Right cardiac atrium (tissue), 5 donors: ENCODE measurements at regions not wholly inside any gene's neighbourhood (a gene's known extent, or its start where the extent isn't known, plus 50 kb on each side); places are given as distances from the start of the nearest gene placed in this dataset.

ENCODE experiments used
- ATAC-seq, 2 donors: fragments of 200-7000 bp; cut with Tn5 transposase; one replicate each; pipeline versions ENCODE4 v1.8.0 to v1.9.1; 2020; ENCODE audit warnings: moderate library complexity in 2 of 2, mild to moderate bottlenecking in 1 of 2
- DNase-seq, 3 donors: peaks; one replicate each; pipeline ENCODE4 v3.0.0-alpha.2; 2020
- H3K27ac ChIP-seq: one replicate; pipeline ENCODE4 v1.5.1; 2013; ENCODE audit warnings: mild to moderate bottlenecking, low read length, control low read depth, moderate library complexity
- H3K27me3 ChIP-seq: one replicate; pipeline ENCODE4 v1.6.1; 2013; ENCODE audit not compliant: control insufficient read depth, insufficient read depth
- H3K4me1 ChIP-seq: one replicate; pipeline ENCODE4 v1.6.1; 2013; ENCODE audit warnings: low read length; ENCODE audit not compliant: control insufficient read depth, insufficient read depth
- H3K4me3 ChIP-seq: one replicate; pipeline ENCODE4 v1.5.1; 2013; ENCODE audit warnings: low read length, control low read depth
- H3K9me3 ChIP-seq: one replicate; pipeline ENCODE4 v1.6.1; 2013; ENCODE audit warnings: low read length; ENCODE audit not compliant: control insufficient read depth
- WGBS: extraction: QIAGEN DNeasy Blood & Tissue Kit; methylation state at CpG from one replicate; pipeline ENCODE4 v1.1.7; 2013; 5-methylcytosine and 5-hydroxymethylcytosine counted together
- intact Hi-C, 4 donors: fragments of 100-400 bp; cut with DNase I; formaldehyde crosslinking; loops; one replicate each; pipeline versions ENCODE4 v1.11.0 to v1.14.0; 2022 to 2023
- donor health status: healthy with polysubstance abuse.
- donor health status: DM: no; HTN: yes; CAD: no.
- donor health status: DM: no; HTN: no; CAD: no.
- donor health status: DM: no; HTN: yes; CAD: no; lungs with severe emphysema.
- donor health status: DM: yes; HTN: yes; CAD: no.

- intact Hi-C loops, result loop anchor here in 1 of 4 donors (10.0 kb wide), 1 partner anchor 104 kb away; no protein-coding TSS in a partner anchor
- Histone ChIP-seq H3K9me3 (no peaks in the 10 kb centered on the region), H3K27me3 (no peaks in the 10 kb centered on the region), H3K27ac (no peak overlapping the region), H3K4me1 (no peaks in the 10 kb centered on the region), H3K4me3 (no peak overlapping the region)
- ATAC-seq (peak; percentile 72 to 73), DNase-seq (no peak)
- 11% methylated on average over 3 of the region's 3 CpGs for WGBS
These were observed 704.2 kb upstream of the CITED2 start for GRCh38 chr6:140078561-140079125.

- Histone ChIP-seq H3K27ac (no peak overlapping the region), H3K9me3 (no peaks in the 10 kb centered on the region), H3K4me1 (no peaks in the 10 kb centered on the region), H3K27me3 (no peaks in the 10 kb centered on the region), H3K4me3 (no peak overlapping the region)
- intact Hi-C loops, result loop anchor here in 1 of 4 donors (10.0 kb wide), 1 partner anchor 103 kb away; no protein-coding TSS in a partner anchor
- no peak for ATAC-seq
- DNase-seq, result no peak
- 65% methylated on average over 5 of the region's 5 CpGs for WGBS
These were observed 703.5 kb upstream of the CITED2 start for GRCh38 chr6:140077827-140078560.

GRCh38 chr6:140076105-140076504, 701.7 kb upstream of the CITED2 start:
- no peak for DNase-seq
- H3K4me1 ChIP-seq, result no peaks in the 10 kb centered on the region
- no peak for ATAC-seq
- no peaks in the 10 kb centered on the region for H3K27me3 ChIP-seq
- no peaks in the 10 kb centered on the region for H3K9me3 ChIP-seq
- H3K27ac ChIP-seq, result no peak overlapping the region
- 92% methylated on average over 1 of the region's 1 CpG for WGBS
- intact Hi-C loops, result loop anchor here in 1 of 4 donors (10.0 kb wide), 1 partner anchor 101 kb away; no protein-coding TSS in a partner anchor
- no peak overlapping the region for H3K4me3 ChIP-seq

GRCh38 chr6:140073456-140073855, 699.0 kb upstream of the CITED2 start:
- H3K27ac ChIP-seq, result no peak overlapping the region

GRCh38 chr6:140071601-140072062, 697.2 kb upstream of the CITED2 start:
- ATAC-seq (no peak), DNase-seq (no peak)
- Histone ChIP-seq H3K27me3 (no peaks in the 10 kb centered on the region), H3K4me1 (no peaks in the 10 kb centered on the region), H3K4me3 (no peak overlapping the region), H3K27ac (no peak overlapping the region), H3K9me3 (no peaks in the 10 kb centered on the region)
- intact Hi-C loops, result loop anchor here in 1 of 4 donors (10.0 kb wide), 1 partner anchor 97 kb away; no protein-coding TSS in a partner anchor
- WGBS, result 76% methylated on average over 1 of the region's 1 CpG

More at GRCh38 chr6:140073456-140073855, 699.0 kb upstream of the CITED2 start:
- no peak overlapping the region for H3K4me3 ChIP-seq
- intact Hi-C loops, result loop anchor here in 1 of 4 donors (10.0 kb wide), 1 partner anchor 99 kb away; no protein-coding TSS in a partner anchor
- no peaks in the 10 kb centered on the region for H3K9me3 ChIP-seq
- no peaks in the 10 kb centered on the region for H3K4me1 ChIP-seq
- ATAC-seq (no peak), DNase-seq (no peak)
- H3K27me3 ChIP-seq, result no peaks in the 10 kb centered on the region
- 63% methylated on average over 3 of the region's 3 CpGs for WGBS

GRCh38 chr6:140070846-140071473, 696.5 kb upstream of the CITED2 start:
- Histone ChIP-seq H3K27me3 (no peaks in the 10 kb centered on the region), H3K27ac (no peak overlapping the region), H3K4me1 (no peaks in the 10 kb centered on the region), H3K4me3 (no peak overlapping the region), H3K9me3 (no peaks in the 10 kb centered on the region)
- intact Hi-C loops, result loop anchor here in 1 of 4 donors (10.0 kb wide), 1 partner anchor 96 kb away; no protein-coding TSS in a partner anchor
- 16% methylated on average over 3 of the region's 3 CpGs for WGBS
- DNase-seq (no peak), ATAC-seq (no peak)

GRCh38 chr6:140069576-140069975, 695.1 kb upstream of the CITED2 start:
- Histone ChIP-seq H3K4me1 (no peaks in the 10 kb centered on the region), H3K27me3 (no peaks in the 10 kb centered on the region), H3K9me3 (no peaks in the 10 kb centered on the region), H3K27ac (no peak overlapping the region), H3K4me3 (no peak overlapping the region)
- intact Hi-C loops, result no loop called here
- DNase-seq (no peak), ATAC-seq (no peak)

- Histone ChIP-seq H3K9me3 (no peaks in the 10 kb centered on the region), H3K4me1 (no peaks in the 10 kb centered on the region), H3K4me3 (no peak overlapping the region), H3K27ac (no peak overlapping the region), H3K27me3 (no peaks in the 10 kb centered on the region)
- ATAC-seq (no peak), DNase-seq (no peak)
- 77% methylated on average over 3 of the region's 3 CpGs for WGBS
- intact Hi-C loops, result no loop called here
These were observed 694.4 kb upstream of the CITED2 start for GRCh38 chr6:140068801-140069200.

- Histone ChIP-seq H3K4me3 (no peak overlapping the region), H3K27ac (no peak overlapping the region), H3K9me3 (no peaks in the 10 kb centered on the region), H3K27me3 (no peaks in the 10 kb centered on the region), H3K4me1 (peaks cover 3% of the 10 kb centered on the region)
- DNase-seq (no peak), ATAC-seq (no peak)
- intact Hi-C loops, result no loop called here
- 93% methylated on average over 7 of the region's 7 CpGs for WGBS
These were observed 689.9 kb upstream of the CITED2 start for GRCh38 chr6:140064366-140064765.

- Histone ChIP-seq H3K4me1 (peaks cover 3% of the 10 kb centered on the region), H3K4me3 (no peak overlapping the region), H3K27me3 (no peaks in the 10 kb centered on the region), H3K9me3 (no peaks in the 10 kb centered on the region), H3K27ac (peak overlapping the region; percentile 8)
- DNase-seq (no peak), ATAC-seq (no peak)
- intact Hi-C loops, result no loop called here
These were observed 688.6 kb upstream of the CITED2 start for GRCh38 chr6:140063021-140063399.
